ENCODE measurements at regions not wholly inside any gene's neighbourhood (a gene's known extent, or its start where the extent isn't known, plus 50 kb on each side); places are given as distances from the start of the nearest gene placed in this dataset.
"Not testable (repeated sequence)": the region's sequence is repeated elsewhere in the genome, so short reads cannot be mapped to it uniquely, and the experiment has no call there.

GRCh38 chr18:76018210-76018609 lies 476.8 kb downstream of the ZNF516 start:
- Histone ChIP-seq H3K9me3 (peaks cover 13% of the 10 kb centered on the region), H3K4me3 (no peak overlapping the region), H3K36me3 (ENCODE audit: low read depth) (no peaks in the 10 kb centered on the region), H3K4me1 (ENCODE audit: low read depth) (no peaks in the 10 kb centered on the region)
- intact Hi-C loops (cut with DNase I, micrococcal nuclease): no loop called here
- DNase-seq: no peak
- no peak for TF ChIP-seq CTCF (IDR thresholded peaks at IDR 0.05)
- ATAC-seq: no peak

- intact Hi-C loops (cut with DNase I, micrococcal nuclease): no loop called here
- H3K9me3 ChIP-seq: peaks cover 6% of the 10 kb centered on the region
- no peak for TF ChIP-seq CTCF (IDR thresholded peaks at IDR 0.05)
- no peak overlapping the region for H3K4me3 ChIP-seq
- no peaks in the 10 kb centered on the region for H3K36me3 ChIP-seq (ENCODE audit: low read depth)
- DNase-seq (no peak), ATAC-seq (no peak)
- H3K4me1 ChIP-seq (ENCODE audit: low read depth): no peaks in the 10 kb centered on the region
Measured at GRCh38 chr18:76013057-76013456, 482.0 kb downstream of the ZNF516 start.

- Histone ChIP-seq H3K36me3 (ENCODE audit: low read depth) (no peaks in the 10 kb centered on the region), H3K9me3 (no peaks in the 10 kb centered on the region), H3K4me3 (no peak overlapping the region), H3K4me1 (ENCODE audit: low read depth) (no peaks in the 10 kb centered on the region)
- DNase-seq (no peak), ATAC-seq (no peak)
- no peak for TF ChIP-seq CTCF (IDR thresholded peaks at IDR 0.05)
- intact Hi-C loops (cut with DNase I, micrococcal nuclease): no loop called here
Measured at GRCh38 chr18:76005632-76006208, 489.3 kb downstream of the ZNF516 start.

- H3K4me1 ChIP-seq (ENCODE audit: low read depth); ATAC-seq; H3K4me3 ChIP-seq; H3K36me3 ChIP-seq (ENCODE audit: low read depth); DNase-seq; H3K9me3 ChIP-seq; intact Hi-C loops (cut with DNase I, micrococcal nuclease): not testable (repeated sequence)
Measured at GRCh38 chr18:75987913-75988312, 507.1 kb downstream of the ZNF516 start.

- Histone ChIP-seq H3K4me3 (no peak overlapping the region), H3K9me3 (peaks cover 8% of the 10 kb centered on the region), H3K36me3 (ENCODE audit: low read depth) (no peaks in the 10 kb centered on the region), H3K4me1 (ENCODE audit: low read depth) (no peaks in the 10 kb centered on the region)
- TF ChIP-seq CTCF (IDR thresholded peaks at IDR 0.05): no peak
- intact Hi-C loops (cut with DNase I, micrococcal nuclease): no loop called here
- no peak for DNase-seq
- ATAC-seq: no peak
Measured at GRCh38 chr18:75984853-75985252, 510.2 kb downstream of the ZNF516 start.

GRCh38 chr18:75981102-75981501 lies 513.9 kb downstream of the ZNF516 start:
- intact Hi-C loops (cut with DNase I, micrococcal nuclease): no loop called here
- Histone ChIP-seq H3K4me1 (ENCODE audit: low read depth) (no peaks in the 10 kb centered on the region), H3K4me3 (no peak overlapping the region), H3K36me3 (ENCODE audit: low read depth) (no peaks in the 10 kb centered on the region), H3K9me3 (no peaks in the 10 kb centered on the region)
- ATAC-seq: no peak
- no peak for DNase-seq
- no peak for TF ChIP-seq CTCF (IDR thresholded peaks at IDR 0.05)
